Neural crest cell (in vitro differentiated cells): ENCODE measurements at regions not wholly inside any gene's neighbourhood (a gene's known extent, or its start where the extent isn't known, plus 50 kb on each side); places are given as distances from the start of the nearest gene placed in this dataset.

Experiments
- DNase-seq: peaks from one replicate; pipeline ENCODE4 v3.0.0; 2021; ENCODE audit warnings: low read depth, mixed read lengths, low spot score
- H3K27ac Mint-ChIP-seq: one replicate; pipeline ENCODE4 v1.8.0; 2021; ENCODE audit warnings: mild to moderate bottlenecking, mixed read lengths; ENCODE audit not compliant: unreplicated experiment
- H3K27me3 Mint-ChIP-seq: 2 replicates; pipeline ENCODE4 v1.8.0; 2021; ENCODE audit warnings: low read depth, mild to moderate bottlenecking, mixed read lengths
- H3K36me3 Mint-ChIP-seq: 2 replicates; pipeline ENCODE4 v1.8.0; 2021; ENCODE audit warnings: low read depth, mild to moderate bottlenecking, mixed read lengths
- H3K4me1 Mint-ChIP-seq: 2 replicates; pipeline ENCODE4 v1.8.0; 2021; ENCODE audit warnings: mixed read lengths
- H3K4me3 Mint-ChIP-seq: one replicate; pipeline ENCODE4 v1.8.0; 2021; ENCODE audit warnings: mild to moderate bottlenecking, mixed read lengths
- H3K9me3 Mint-ChIP-seq: 2 replicates; pipeline ENCODE4 v1.8.0; 2021; ENCODE audit warnings: mixed read lengths
- CTCF ChIP-seq: fragments of 200-600 bp; sonication (generic); conservative IDR thresholded peaks from 2 replicates; pipeline ENCODE4 v1.5.0; 2021; ENCODE audit warnings: antibody characterized with exemption, mild to moderate bottlenecking

GRCh38 chr2:145729993-145730770, 1210.3 kb upstream of the ZEB2 start:
- DNase-seq: no peak
- no peak for TF ChIP-seq CTCF
- Mint-ChIP-seq H3K4me1 (no peaks in the 10 kb centered on the region), H3K4me3 (no peak overlapping the region), H3K9me3 (peaks cover 11% of the 10 kb centered on the region), H3K36me3 (no peaks in the 10 kb centered on the region), H3K27ac (no peak overlapping the region), H3K27me3 (no peaks in the 10 kb centered on the region)

- peaks cover 11% of the 10 kb centered on the region for H3K9me3 Mint-ChIP-seq
- H3K27me3 Mint-ChIP-seq: no peaks in the 10 kb centered on the region
- no peak for TF ChIP-seq CTCF
- no peaks in the 10 kb centered on the region for H3K36me3 Mint-ChIP-seq
- DNase-seq: no peak
- no peaks in the 10 kb centered on the region for H3K4me1 Mint-ChIP-seq
- H3K27ac Mint-ChIP-seq: no peak overlapping the region
- no peak overlapping the region for H3K4me3 Mint-ChIP-seq
Observed at GRCh38 chr2:145729481-145729880, 1209.6 kb upstream of the ZEB2 start.

- DNase-seq: no peak
- H3K27ac Mint-ChIP-seq: no peak overlapping the region
- H3K4me1 Mint-ChIP-seq: no peaks in the 10 kb centered on the region
- peaks cover 11% of the 10 kb centered on the region for H3K9me3 Mint-ChIP-seq
- H3K36me3 Mint-ChIP-seq: no peaks in the 10 kb centered on the region
- H3K4me3 Mint-ChIP-seq: no peak overlapping the region
- no peaks in the 10 kb centered on the region for H3K27me3 Mint-ChIP-seq
- TF ChIP-seq CTCF: no peak
Observed at GRCh38 chr2:145728511-145728910, 1208.6 kb upstream of the ZEB2 start.

GRCh38 chr2:145725876-145726275, 1206.0 kb upstream of the ZEB2 start:
- no peaks in the 10 kb centered on the region for H3K36me3 Mint-ChIP-seq
- DNase-seq: no peak
- H3K4me3 Mint-ChIP-seq: no peak overlapping the region
- H3K27ac Mint-ChIP-seq: no peak overlapping the region
- H3K4me1 Mint-ChIP-seq: no peaks in the 10 kb centered on the region
- peaks cover 11% of the 10 kb centered on the region for H3K9me3 Mint-ChIP-seq
- H3K27me3 Mint-ChIP-seq: no peaks in the 10 kb centered on the region
- no peak for TF ChIP-seq CTCF

DNA sequence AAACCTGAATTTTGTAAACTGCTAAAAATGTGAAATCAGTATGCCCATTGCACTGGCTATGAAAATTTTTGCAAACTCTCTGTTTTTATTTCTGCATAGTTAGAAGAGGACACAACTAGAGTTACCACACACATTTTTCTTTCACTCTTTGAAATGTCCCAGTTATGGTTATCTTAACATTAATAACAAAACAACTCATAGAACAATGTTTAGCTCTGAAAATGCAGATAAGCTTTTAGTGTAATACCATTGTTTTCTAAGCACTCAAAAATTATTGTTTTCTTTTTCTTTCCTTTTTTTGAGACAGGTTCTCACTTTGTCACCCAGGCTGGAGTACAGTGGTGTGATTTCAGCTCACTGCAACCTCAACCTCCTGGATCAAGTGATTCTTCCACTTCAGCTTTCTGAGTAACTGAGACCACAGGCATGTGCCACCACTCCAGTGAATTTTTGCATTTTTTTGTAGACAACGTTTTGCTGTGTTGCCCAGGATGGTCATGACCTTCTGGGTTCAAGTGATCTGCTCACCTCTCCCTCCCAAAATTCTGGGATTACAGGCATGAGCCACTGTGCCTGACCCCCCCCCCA, 1204.5 kb upstream of the ZEB2 start:
- Mint-ChIP-seq H3K4me3 (no peak overlapping the region), H3K9me3 (peaks cover 13% of the 10 kb centered on the region), H3K27me3 (no peaks in the 10 kb centered on the region), H3K27ac (peak overlapping the region; percentile 48), H3K36me3 (no peaks in the 10 kb centered on the region), H3K4me1 (no peaks in the 10 kb centered on the region)
- no peak for DNase-seq
- TF ChIP-seq CTCF: no peak
